Neural cell (in vitro differentiated cells): ENCODE measurements at regions not wholly inside any gene's neighbourhood (a gene's known extent, or its start where the extent isn't known, plus 50 kb on each side); places are given as distances from the start of the nearest gene placed in this dataset.

ENCODE experiments used
- CTCF ChIP-seq: fragments of 450-650 bp; IDR thresholded peaks from 2 replicates; pipeline ENCODE4 v1.5.1; 2014; ENCODE audit warnings: antibody characterized with exemption, mild to moderate bottlenecking, moderate library complexity; ENCODE audit not compliant: poor library complexity, severe bottlenecking
- EP300 ChIP-seq: fragments of 450-650 bp; conservative IDR thresholded peaks from 2 replicates; pipeline ENCODE4 v1.6.1; 2014; ENCODE audit warnings: antibody characterized with exemption, mild to moderate bottlenecking, moderate library complexity; ENCODE audit not compliant: poor library complexity, severe bottlenecking
- POLR2AphosphoS5 ChIP-seq: IDR thresholded peaks from 2 replicates; pipeline ENCODE4 v1.6.1; 2012
- RAD21 ChIP-seq: fragments of 450-650 bp; conservative IDR thresholded peaks from 2 replicates; pipeline ENCODE4 v1.6.1; 2014; ENCODE audit warnings: antibody characterized with exemption, mild to moderate bottlenecking, moderate library complexity
- REST ChIP-seq: IDR thresholded peaks from 2 replicates; pipeline ENCODE4 v1.6.1; 2012; ENCODE audit warnings: borderline replicate concordance
- SMC3 ChIP-seq: fragments of 450-650 bp; conservative IDR thresholded peaks from 2 replicates; pipeline ENCODE4 v1.6.1; 2014; ENCODE audit warnings: antibody characterized with exemption, mild to moderate bottlenecking, moderate library complexity; ENCODE audit not compliant: poor library complexity
- TAF1 ChIP-seq: IDR thresholded peaks from 2 replicates; pipeline ENCODE4 v1.6.1; 2012; ENCODE audit warnings: low read depth

DNA sequence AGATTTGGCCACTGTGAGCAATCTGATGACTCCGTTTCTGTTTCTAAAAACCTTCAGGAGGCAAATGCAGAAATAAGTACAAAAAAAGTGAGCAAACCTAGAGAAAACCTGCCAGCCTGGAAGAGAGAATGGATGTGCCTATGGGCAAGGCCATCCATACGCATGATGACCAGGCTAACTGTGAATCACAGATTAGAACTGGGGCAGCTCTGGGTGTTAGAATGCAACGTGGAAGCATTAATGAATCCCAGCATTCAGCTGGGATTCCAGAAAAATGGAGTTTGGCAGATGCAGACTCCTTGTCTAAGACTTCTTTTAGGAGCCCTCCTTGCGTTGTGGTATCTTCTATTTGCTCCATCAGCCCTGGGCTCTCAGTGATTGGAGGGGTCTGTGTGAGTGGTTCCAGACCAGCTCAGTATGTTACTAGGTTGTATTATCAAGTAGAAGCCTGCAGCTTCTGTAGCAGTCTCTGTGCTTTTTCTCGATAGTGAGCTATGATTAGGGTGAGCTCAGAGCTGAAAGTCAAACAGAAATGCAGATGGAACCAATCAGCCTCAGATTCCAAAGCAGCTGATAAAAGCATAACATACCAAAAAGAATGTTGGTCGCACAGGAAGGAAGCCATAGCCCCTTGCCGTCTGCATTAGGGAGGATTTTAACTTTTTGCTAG, 154.0 kb downstream of the PSMG1 start:
- TF ChIP-seq POLR2AphosphoS5 (no peak), CTCF (no peak), TAF1 (no peak), REST (no peak), EP300 (no peak), SMC3 (no peak), RAD21 (no peak)
